ENCODE measurements at regions not wholly inside any gene's neighbourhood (a gene's known extent, or its start where the extent isn't known, plus 50 kb on each side); places are given as distances from the start of the nearest gene placed in this dataset.

- no peak for DNase-seq (ENCODE audit: low read depth, low spot score)
- POLR2A ChIA-PET: no interaction called here
- dilution Hi-C loops (cut with MboI; ENCODE audit: extremely low pct_ligation_motif_present, low sequenced_read_pairs): no loop called here
- Histone ChIP-seq H3K4me1 (ENCODE audit: control insufficient read depth, extremely low read depth, insufficient read depth, low read length) (no peaks in the 10 kb centered on the region), H3K4me3 (replicated peaks in 1 of 3; ENCODE audit: insufficient read depth in 1 of 3, low read depth in 1 of 3, low read length in 3 of 3) (no peak overlapping the region), H3K9ac (replicated peaks; ENCODE audit: extremely low read depth, insufficient read depth, low read length) (no peak overlapping the region), H2AFZ (ENCODE audit: low read depth, low read length) (no peak overlapping the region), H3K27ac (ENCODE audit: insufficient read depth, low read depth, low read length) (no peak overlapping the region), H3K36me3 (ENCODE audit: control insufficient read depth in 2 of 2, extremely low read depth in 1 of 2, insufficient read depth in 2 of 2, low read length in 2 of 2) (no peaks in the 10 kb centered on the region), H3K79me2 (ENCODE audit: control insufficient read depth, insufficient read depth, low read length) (no peaks in the 10 kb centered on the region), H3K4me2 (ENCODE audit: insufficient read depth, low read length) (no peak overlapping the region), H3K27me3 (ENCODE audit: control insufficient read depth in 2 of 2, insufficient read depth in 2 of 2, low read length in 2 of 2) (no peaks in the 10 kb centered on the region), H3K9me1 (replicated peaks; ENCODE audit: control insufficient read depth, extremely low read depth, insufficient read depth, low read length) (no peaks in the 10 kb centered on the region), H3K9me3 (replicated peaks; ENCODE audit: control insufficient read depth, insufficient read depth, low read length) (peaks cover 6% of the 10 kb centered on the region), H4K20me1 (replicated peaks; ENCODE audit: control insufficient read depth, extremely low read depth, insufficient read depth, low read length) (no peaks in the 10 kb centered on the region)
- TF ChIP-seq MYC (IDR thresholded peaks at IDR 0.05; ENCODE audit: low read depth, low read length): no peak
- no peak for TF ChIP-seq MAX (IDR thresholded peaks at IDR 0.05; ENCODE audit: insufficient read depth, insufficient read length)
- TF ChIP-seq POLR2A (IDR thresholded peaks at IDR 0.05; ENCODE audit: low read depth, low read length): no peak
- intact Hi-C loops (cut with micrococcal nuclease): no loop called here
- FAIRE-seq: no peak
- no TSS peak for BruUV-seq (replicated peaks)
- CTCF ChIA-PET: no interaction called here
These were observed 1223.8 kb downstream of the SORCS3 start for GRCh38 chr10:105864854-105865253.

- Histone ChIP-seq H3K4me3 (replicated peaks in 1 of 3; ENCODE audit: insufficient read depth in 1 of 3, low read depth in 1 of 3, low read length in 3 of 3) (no peak overlapping the region), H3K9me1 (replicated peaks; ENCODE audit: control insufficient read depth, extremely low read depth, insufficient read depth, low read length) (no peaks in the 10 kb centered on the region), H3K27me3 (ENCODE audit: control insufficient read depth in 2 of 2, insufficient read depth in 2 of 2, low read length in 2 of 2) (no peaks in the 10 kb centered on the region), H3K79me2 (ENCODE audit: control insufficient read depth, insufficient read depth, low read length) (no peaks in the 10 kb centered on the region), H3K27ac (ENCODE audit: insufficient read depth, low read depth, low read length) (no peak overlapping the region), H3K36me3 (ENCODE audit: control insufficient read depth in 2 of 2, extremely low read depth in 1 of 2, insufficient read depth in 2 of 2, low read length in 2 of 2) (no peaks in the 10 kb centered on the region), H4K20me1 (replicated peaks; ENCODE audit: control insufficient read depth, extremely low read depth, insufficient read depth, low read length) (no peaks in the 10 kb centered on the region), H3K4me1 (ENCODE audit: control insufficient read depth, extremely low read depth, insufficient read depth, low read length) (no peaks in the 10 kb centered on the region), H2AFZ (ENCODE audit: low read depth, low read length) (no peak overlapping the region), H3K9ac (replicated peaks; ENCODE audit: extremely low read depth, insufficient read depth, low read length) (no peak overlapping the region), H3K4me2 (ENCODE audit: insufficient read depth, low read length) (no peak overlapping the region), H3K9me3 (replicated peaks; ENCODE audit: control insufficient read depth, insufficient read depth, low read length) (peaks cover 6% of the 10 kb centered on the region)
- no peak for FAIRE-seq
- ChIA-PET CTCF (no interaction called here), POLR2A (no interaction called here)
- TF ChIP-seq POLR2AphosphoS5 (IDR thresholded peaks at IDR 0.05; ENCODE audit: insufficient read depth, low read depth, low read length): no peak
- no peak for TF ChIP-seq MYC (IDR thresholded peaks at IDR 0.05; ENCODE audit: low read depth, low read length)
- TF ChIP-seq JUN (IDR thresholded peaks at IDR 0.05; ENCODE audit: borderline replicate concordance, insufficient read depth, insufficient read length, low read depth): no peak
- no peak for TF ChIP-seq CTCF (IDR thresholded peaks at IDR 0.05; ENCODE audit: extremely low read depth in 1 of 2, insufficient read depth in 1 of 2, low read depth in 1 of 2, low read length in 2 of 2)
- intact Hi-C loops (cut with micrococcal nuclease) (no loop called here), dilution Hi-C loops (cut with MboI; ENCODE audit: extremely low pct_ligation_motif_present, low sequenced_read_pairs) (no loop called here)
- no peak for DNase-seq (ENCODE audit: low read depth, low spot score)
- BruUV-seq (replicated peaks): no TSS peak
These were observed 1216.5 kb downstream of the SORCS3 start for GRCh38 chr10:105857268-105858264.

Measured in endothelial cell of umbilical vein (primary cell).